Heart left ventricle (tissue), 13 donors: ENCODE measurements at regions not wholly inside any gene's neighbourhood (a gene's known extent, or its start where the extent isn't known, plus 50 kb on each side); places are given as distances from the start of the nearest gene placed in this dataset.

ENCODE experiments used
- CTCF ChIP-seq, 12 donors: fragments of 200-600 bp; sonication (generic) in 4 of 12; IDR thresholded peaks; one replicate each; pipeline versions ENCODE4 v1.5.0 to v1.8.0; 2018 to 2022; ENCODE audit warnings: antibody characterized with exemption in 12 of 12, mild to moderate bottlenecking in 5 of 12
- POLR2A ChIP-seq, 2 donors: fragments of 450-650 bp; IDR thresholded peaks; one replicate each; pipeline ENCODE4 v1.6.1; 2017; ENCODE audit warnings: antibody characterized with exemption in 2 of 2, mild to moderate bottlenecking in 2 of 2, moderate library complexity in 2 of 2
- donor health status: ischemic (EF 13 %, LVEDD 7.1; RV severe dilation, severe dysfunction).
- donor health status: DM: no; HTN: yes; CAD: no.
- donor health status: DM: no; HTN: no; CAD: no.
- donor health status: ischemic (EF 25% LVEDD 6.9; RV normal size, moderate dysfunction).
- donor health status: ischemic (EF 25% LVEDD 5.7; RV mildly dilated, moderate dysfunction).
- donor health status: ischemic (EF 35%, LVEDD 5.7; RV mildly dilated, moderate dysfunction).
- donor health status: nonischemic (EF 11% LVEDD 7.7; RV severe dilation, severe dysfunction).
- donor health status: DM: yes; HTN: yes; CAD: no.
- donor health status: PGD.
- donor health status: ischemic (EF 29% LVEDD 5.4; RV normal size, mild dysfunction).
- donor health status: nonischemic (EF 23%, LVEDD 6.1; RV moderate dilation, normal function).

DNA sequence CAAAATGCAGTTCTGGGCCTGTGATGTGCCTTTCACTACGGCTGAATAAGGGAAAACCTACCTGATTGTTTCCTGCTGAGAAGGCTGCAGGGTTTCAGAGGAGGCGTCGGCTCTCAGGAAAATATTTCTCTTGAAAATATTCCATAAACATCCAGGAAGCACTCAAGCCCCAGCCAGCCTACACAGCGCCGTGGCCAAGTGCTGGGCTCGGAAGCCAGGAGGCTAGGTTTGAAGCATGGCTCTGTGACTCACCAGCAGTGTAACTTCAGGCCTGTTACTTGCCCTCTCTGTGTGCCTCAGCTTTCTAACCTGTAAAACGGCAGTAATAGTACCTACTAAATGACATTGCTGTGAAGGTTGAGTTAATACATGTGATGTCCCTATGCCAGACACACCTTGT, 399.1 kb downstream of the GATA3 start:
- TF ChIP-seq CTCF (IDR thresholded peaks at IDR 0.05) (no peak), POLR2A (IDR thresholded peaks at IDR 0.05) (no peak)
